ENCODE measurements at regions not wholly inside any gene's neighbourhood (a gene's known extent, or its start where the extent isn't known, plus 50 kb on each side); places are given as distances from the start of the nearest gene placed in this dataset.

DNA sequence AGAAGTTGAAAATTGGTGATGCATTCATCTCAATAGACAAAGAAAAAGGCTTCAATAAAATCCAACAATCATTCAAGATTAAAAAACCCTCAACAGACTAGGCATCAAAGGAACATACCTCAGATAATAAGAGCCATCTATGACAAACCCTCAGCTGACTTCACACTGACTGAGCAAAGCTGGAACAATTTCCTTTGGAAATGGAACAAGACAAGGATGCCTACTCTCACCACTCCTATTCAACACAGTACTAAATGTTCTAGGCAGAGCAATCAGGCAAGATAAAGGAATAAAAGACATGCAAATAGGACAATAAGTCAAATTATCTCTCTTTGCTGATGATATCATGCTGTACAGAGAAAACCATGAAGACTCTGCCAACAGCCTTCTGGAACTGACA, 1188.1 kb downstream of the DTWD2 start:
- H3K36me3 ChIP-seq: no peaks in the 10 kb centered on the region
- peaks cover 0 to 13% (median 0%) of the 10 kb centered on the region in 8 donors for H3K9me3 ChIP-seq
- no peaks in the 10 kb centered on the region for H3K27me3 ChIP-seq (replicated peaks in 1 of 7)
- no peaks in the 10 kb centered on the region for H3K4me1 ChIP-seq
- no peak overlapping the region for H3K27ac ChIP-seq
- DNase-seq: no peak
- TF ChIP-seq, protein P1, sequence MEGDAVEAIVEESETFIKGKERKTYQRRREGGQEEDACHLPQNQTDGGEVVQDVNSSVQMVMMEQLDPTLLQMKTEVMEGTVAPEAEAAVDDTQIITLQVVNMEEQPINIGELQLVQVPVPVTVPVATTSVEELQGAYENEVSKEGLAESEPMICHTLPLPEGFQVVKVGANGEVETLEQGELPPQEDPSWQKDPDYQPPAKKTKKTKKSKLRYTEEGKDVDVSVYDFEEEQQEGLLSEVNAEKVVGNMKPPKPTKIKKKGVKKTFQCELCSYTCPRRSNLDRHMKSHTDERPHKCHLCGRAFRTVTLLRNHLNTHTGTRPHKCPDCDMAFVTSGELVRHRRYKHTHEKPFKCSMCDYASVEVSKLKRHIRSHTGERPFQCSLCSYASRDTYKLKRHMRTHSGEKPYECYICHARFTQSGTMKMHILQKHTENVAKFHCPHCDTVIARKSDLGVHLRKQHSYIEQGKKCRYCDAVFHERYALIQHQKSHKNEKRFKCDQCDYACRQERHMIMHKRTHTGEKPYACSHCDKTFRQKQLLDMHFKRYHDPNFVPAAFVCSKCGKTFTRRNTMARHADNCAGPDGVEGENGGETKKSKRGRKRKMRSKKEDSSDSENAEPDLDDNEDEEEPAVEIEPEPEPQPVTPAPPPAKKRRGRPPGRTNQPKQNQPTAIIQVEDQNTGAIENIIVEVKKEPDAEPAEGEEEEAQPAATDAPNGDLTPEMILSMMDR (IDR thresholded peaks at IDR 0.05 in 8 of 11, conservative IDR thresholded peaks at IDR 0.05 in 3 of 11): no peak
- H3K4me3 ChIP-seq: no peak overlapping the region
- intact Hi-C loops (cut with DNase I; ENCODE audit: low total_unique reads): no loop called here

DNA sequence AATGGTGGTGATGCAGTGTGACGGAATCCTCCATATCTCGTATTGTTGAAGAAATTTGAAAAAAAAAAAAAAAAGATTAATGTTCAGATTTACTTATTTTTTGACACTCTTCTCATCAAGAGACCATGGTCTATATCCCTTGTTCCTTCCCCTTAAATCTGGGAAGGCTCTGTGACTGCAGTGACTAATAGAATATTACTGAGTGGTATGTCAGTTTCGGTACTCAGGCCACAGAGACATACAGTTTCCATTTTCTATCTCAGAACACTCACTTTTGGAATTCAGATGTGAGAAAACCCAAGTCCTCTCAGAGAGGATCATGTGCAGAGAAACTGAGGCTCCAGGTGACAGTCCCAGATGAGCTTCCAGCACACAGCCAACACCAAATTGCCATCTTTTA, 1193.5 kb downstream of the DTWD2 start:
- Histone ChIP-seq H3K4me3 (no peak overlapping the region), H3K4me1 (no peaks in the 10 kb centered on the region), H3K27ac (no peak overlapping the region), H3K9me3 (no peaks in the 10 kb centered on the region), H3K27me3 (replicated peaks in 1 of 7) (no peaks in the 10 kb centered on the region), H3K36me3 (no peaks in the 10 kb centered on the region)
- WGBS, 5 donors: 77 to 95% (median 86%) methylated on average over 3 of the region's 3 CpGs
- no peak for TF ChIP-seq POLR2A (IDR thresholded peaks at IDR 0.05)
- TF ChIP-seq, protein P1 (IDR thresholded peaks at IDR 0.05 in 8 of 11, conservative IDR thresholded peaks at IDR 0.05 in 3 of 11): no peak
- TF ChIP-seq POLR2AphosphoS5 (IDR thresholded peaks at IDR 0.05): no peak
- DNase-seq: no peak
- intact Hi-C loops (cut with DNase I; ENCODE audit: low total_unique reads): no loop called here

DNA sequence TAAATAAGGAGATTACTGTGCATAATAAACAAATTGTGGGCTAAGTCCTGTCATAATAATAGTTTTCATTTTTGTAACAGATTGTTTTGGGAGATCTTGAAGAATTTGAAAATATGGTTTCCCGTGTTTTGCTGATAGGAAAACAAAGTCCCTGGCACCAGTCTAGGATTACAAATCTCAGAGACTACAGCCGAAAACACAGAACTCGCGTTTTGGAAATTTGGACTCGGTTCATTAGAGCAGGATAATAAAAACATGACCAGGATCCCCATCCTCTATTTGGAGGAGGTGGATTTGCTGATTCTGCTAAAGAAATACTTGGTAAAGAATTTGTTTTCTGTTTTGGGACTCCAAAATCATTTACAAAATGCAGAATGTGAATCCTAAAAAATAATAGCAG, 1194.4 kb downstream of the DTWD2 start:
- no peak for TF ChIP-seq POLR2AphosphoS5 (IDR thresholded peaks at IDR 0.05)
- TF ChIP-seq POLR2A (IDR thresholded peaks at IDR 0.05): no peak
- TF ChIP-seq, protein P1 (IDR thresholded peaks at IDR 0.05 in 8 of 11, conservative IDR thresholded peaks at IDR 0.05 in 3 of 11): no peak
- Histone ChIP-seq H3K36me3 (no peaks in the 10 kb centered on the region), H3K27me3 (replicated peaks in 1 of 7) (no peaks in the 10 kb centered on the region), H3K4me3 (no peak overlapping the region), H3K9me3 (no peaks in the 10 kb centered on the region), H3K27ac (no peak overlapping the region), H3K4me1 (no peaks in the 10 kb centered on the region)
- 79 to 91% (median 80%) methylated on average over 5 of the region's 5 CpGs for WGBS, 5 donors
- intact Hi-C loops (cut with DNase I; ENCODE audit: low total_unique reads): no loop called here
- no peak for DNase-seq

DNA sequence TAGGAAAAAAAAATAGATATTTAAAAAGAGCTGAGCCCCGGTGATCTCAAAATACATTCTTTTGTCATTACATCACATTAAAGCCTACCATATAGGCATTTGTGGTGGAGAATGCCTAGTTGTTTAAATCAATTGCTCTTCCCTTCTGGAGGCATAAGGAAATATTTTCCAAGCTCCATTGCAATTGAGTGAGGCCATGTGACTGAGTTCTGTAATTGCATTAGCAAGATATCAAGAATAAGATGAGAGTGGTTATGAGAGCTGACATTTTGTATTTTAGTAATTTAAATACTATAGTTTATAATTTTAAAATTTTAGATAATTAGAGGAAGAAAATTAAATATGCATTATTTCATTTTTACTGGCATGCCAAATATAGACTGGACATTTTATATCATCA, 1195.9 kb downstream of the DTWD2 start:
- H3K27ac ChIP-seq: no peak overlapping the region
- no peaks in the 10 kb centered on the region for H3K27me3 ChIP-seq (replicated peaks in 1 of 7)
- no peaks in the 10 kb centered on the region for H3K4me1 ChIP-seq
- DNase-seq: no peak
- TF ChIP-seq POLR2A (IDR thresholded peaks at IDR 0.05): no peak
- no peak for TF ChIP-seq POLR2AphosphoS5 (IDR thresholded peaks at IDR 0.05)
- TF ChIP-seq, protein P1 (IDR thresholded peaks at IDR 0.05 in 8 of 11, conservative IDR thresholded peaks at IDR 0.05 in 3 of 11): no peak
- H3K36me3 ChIP-seq: no peaks in the 10 kb centered on the region
- H3K4me3 ChIP-seq: no peak overlapping the region
- 78 to 95% (median 83%) methylated on average over 1 of the region's 1 CpG for WGBS, 5 donors
- intact Hi-C loops (cut with DNase I; ENCODE audit: low total_unique reads): no loop called here
- no peaks in the 10 kb centered on the region for H3K9me3 ChIP-seq

Data from spleen (tissue), 11 donors.